ENCODE measurements at regions not wholly inside any gene's neighbourhood (a gene's known extent, or its start where the extent isn't known, plus 50 kb on each side); places are given as distances from the start of the nearest gene placed in this dataset.

DNA sequence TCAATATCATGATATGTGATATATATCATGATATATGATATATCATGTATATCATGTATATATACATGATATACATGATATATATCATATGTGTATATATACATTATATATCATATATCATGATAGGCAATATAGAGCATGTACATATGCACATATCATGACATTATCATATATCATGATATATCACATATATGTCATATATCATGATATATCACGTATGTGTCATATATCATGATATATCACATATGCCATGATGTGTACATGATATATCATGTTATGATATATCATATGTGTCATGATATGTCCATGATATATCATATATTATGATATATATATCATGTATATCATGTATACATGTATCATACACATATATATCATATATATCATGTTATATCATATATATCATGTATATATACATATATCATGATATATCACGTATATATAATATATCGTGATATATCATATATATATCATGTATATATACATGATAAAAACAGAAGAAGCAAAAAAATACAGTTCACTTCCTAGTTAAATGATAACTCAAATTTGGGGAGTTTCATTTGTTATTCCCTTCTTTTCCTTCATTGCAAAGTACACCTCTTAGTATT is 670.1 kb upstream of the EPHA5 start:
- TF ChIP-seq POLR2A (IDR thresholded peaks at IDR 0.05), result no peak
- TF ChIP-seq, protein P1, sequence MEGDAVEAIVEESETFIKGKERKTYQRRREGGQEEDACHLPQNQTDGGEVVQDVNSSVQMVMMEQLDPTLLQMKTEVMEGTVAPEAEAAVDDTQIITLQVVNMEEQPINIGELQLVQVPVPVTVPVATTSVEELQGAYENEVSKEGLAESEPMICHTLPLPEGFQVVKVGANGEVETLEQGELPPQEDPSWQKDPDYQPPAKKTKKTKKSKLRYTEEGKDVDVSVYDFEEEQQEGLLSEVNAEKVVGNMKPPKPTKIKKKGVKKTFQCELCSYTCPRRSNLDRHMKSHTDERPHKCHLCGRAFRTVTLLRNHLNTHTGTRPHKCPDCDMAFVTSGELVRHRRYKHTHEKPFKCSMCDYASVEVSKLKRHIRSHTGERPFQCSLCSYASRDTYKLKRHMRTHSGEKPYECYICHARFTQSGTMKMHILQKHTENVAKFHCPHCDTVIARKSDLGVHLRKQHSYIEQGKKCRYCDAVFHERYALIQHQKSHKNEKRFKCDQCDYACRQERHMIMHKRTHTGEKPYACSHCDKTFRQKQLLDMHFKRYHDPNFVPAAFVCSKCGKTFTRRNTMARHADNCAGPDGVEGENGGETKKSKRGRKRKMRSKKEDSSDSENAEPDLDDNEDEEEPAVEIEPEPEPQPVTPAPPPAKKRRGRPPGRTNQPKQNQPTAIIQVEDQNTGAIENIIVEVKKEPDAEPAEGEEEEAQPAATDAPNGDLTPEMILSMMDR (IDR thresholded peaks at IDR 0.05), result no peak
